ENCODE measurements at regions not wholly inside any gene's neighbourhood (a gene's known extent, or its start where the extent isn't known, plus 50 kb on each side); places are given as distances from the start of the nearest gene placed in this dataset.
A peak's percentile ranks its signal among the peaks of the same experiment; 100 is the strongest.

GRCh38 chr5:108637134-108637533, 110.6 kb upstream of the FER start:
- H3K4me3 ChIP-seq (ENCODE audit: insufficient read depth, low read depth, low read length) = no peak overlapping the region
- no peaks in the 10 kb centered on the region for H3K36me3 ChIP-seq (ENCODE audit: insufficient read depth, low read length)
- no peak overlapping the region for H3K4me2 ChIP-seq (ENCODE audit: low read length)
- Mint-ChIP-seq H3K4me1 (ENCODE audit: low read depth, unreplicated experiment) (peaks cover 4% of the 10 kb centered on the region), H3K27ac (ENCODE audit: unreplicated experiment) (no peak overlapping the region), H3K4me3 (ENCODE audit: unreplicated experiment) (no peak overlapping the region), H3K9me3 (ENCODE audit: unreplicated experiment) (no peaks in the 10 kb centered on the region), H3K27me3 (ENCODE audit: low read depth, unreplicated experiment) (no peaks in the 10 kb centered on the region), H3K36me3 (ENCODE audit: low read depth, unreplicated experiment) (no peaks in the 10 kb centered on the region)
- no peak overlapping the region for H2AFZ ChIP-seq (ENCODE audit: low read depth, low read length)
- peaks cover 4% of the 10 kb centered on the region for H3K4me1 ChIP-seq (ENCODE audit: insufficient read depth, low read length)
- H3K9ac ChIP-seq (ENCODE audit: low read length) = no peak overlapping the region
- FAIRE-seq = no peak
- H3K9me3 ChIP-seq (ENCODE audit: insufficient read depth, low read depth, low read length) = no peaks in the 10 kb centered on the region
- no peaks in the 10 kb centered on the region for H4K20me1 ChIP-seq (ENCODE audit: insufficient read depth, low read length)
- no peak for DNase-seq (ENCODE audit: low read depth)
- no peak overlapping the region for H3K27ac ChIP-seq (ENCODE audit: low read depth, low read length)
- H3K79me2 ChIP-seq (ENCODE audit: insufficient read depth, low read length) = no peaks in the 10 kb centered on the region
- H3K27me3 ChIP-seq (ENCODE audit: insufficient read depth, low read length) = no peaks in the 10 kb centered on the region
- no peak for TF ChIP-seq CTCF (IDR thresholded peaks at IDR 0.05; ENCODE audit: insufficient read depth, low read depth, low read length)
- no peak for TF ChIP-seq EZH2 (IDR thresholded peaks at IDR 0.05; ENCODE audit: insufficient read depth, low read length)

GRCh38 chr5:108636135-108636853, 111.4 kb upstream of the FER start:
- Mint-ChIP-seq H3K27me3 (ENCODE audit: low read depth, unreplicated experiment) (no peaks in the 10 kb centered on the region), H3K36me3 (ENCODE audit: low read depth, unreplicated experiment) (no peaks in the 10 kb centered on the region), H3K4me3 (ENCODE audit: unreplicated experiment) (no peak overlapping the region), H3K4me1 (ENCODE audit: low read depth, unreplicated experiment) (no peaks in the 10 kb centered on the region), H3K9me3 (ENCODE audit: unreplicated experiment) (no peaks in the 10 kb centered on the region), H3K27ac (ENCODE audit: unreplicated experiment) (no peak overlapping the region)
- DNase-seq (ENCODE audit: low read depth) (no peak), FAIRE-seq (no peak)
- no peaks in the 10 kb centered on the region for H3K36me3 ChIP-seq (ENCODE audit: insufficient read depth, low read length)
- H2AFZ ChIP-seq (ENCODE audit: low read depth, low read length) = no peak overlapping the region
- no peak overlapping the region for H3K27ac ChIP-seq (ENCODE audit: low read depth, low read length)
- H3K27me3 ChIP-seq (ENCODE audit: insufficient read depth, low read length) = no peaks in the 10 kb centered on the region
- H3K4me3 ChIP-seq (ENCODE audit: insufficient read depth, low read depth, low read length) = no peak overlapping the region
- TF ChIP-seq CTCF (IDR thresholded peaks at IDR 0.05; ENCODE audit: insufficient read depth, low read depth, low read length) (no peak), EZH2 (IDR thresholded peaks at IDR 0.05; ENCODE audit: insufficient read depth, low read length) (no peak)
- H3K9me3 ChIP-seq (ENCODE audit: insufficient read depth, low read depth, low read length) = no peaks in the 10 kb centered on the region
- no peaks in the 10 kb centered on the region for H3K4me1 ChIP-seq (ENCODE audit: insufficient read depth, low read length)
- H3K4me2 ChIP-seq (ENCODE audit: low read length) = no peak overlapping the region
- no peaks in the 10 kb centered on the region for H4K20me1 ChIP-seq (ENCODE audit: insufficient read depth, low read length)
- H3K79me2 ChIP-seq (ENCODE audit: insufficient read depth, low read length) = no peaks in the 10 kb centered on the region
- no peak overlapping the region for H3K9ac ChIP-seq (ENCODE audit: low read length)

GRCh38 chr5:108634617-108635288, 112.9 kb upstream of the FER start:
- H3K9me3 ChIP-seq (ENCODE audit: insufficient read depth, low read depth, low read length) = no peaks in the 10 kb centered on the region
- H3K4me2 ChIP-seq (ENCODE audit: low read length) = no peak overlapping the region
- no peaks in the 10 kb centered on the region for H3K4me1 ChIP-seq (ENCODE audit: insufficient read depth, low read length)
- Mint-ChIP-seq H3K9me3 (ENCODE audit: unreplicated experiment) (no peaks in the 10 kb centered on the region), H3K27ac (ENCODE audit: unreplicated experiment) (no peak overlapping the region), H3K4me1 (ENCODE audit: low read depth, unreplicated experiment) (no peaks in the 10 kb centered on the region), H3K36me3 (ENCODE audit: low read depth, unreplicated experiment) (no peaks in the 10 kb centered on the region), H3K27me3 (ENCODE audit: low read depth, unreplicated experiment) (no peaks in the 10 kb centered on the region), H3K4me3 (ENCODE audit: unreplicated experiment) (no peak overlapping the region)
- no peak for TF ChIP-seq EZH2 (IDR thresholded peaks at IDR 0.05; ENCODE audit: insufficient read depth, low read length)
- TF ChIP-seq CTCF (IDR thresholded peaks at IDR 0.05; ENCODE audit: insufficient read depth, low read depth, low read length) = no peak
- H4K20me1 ChIP-seq (ENCODE audit: insufficient read depth, low read length) = no peaks in the 10 kb centered on the region
- FAIRE-seq (peak; percentile 54), DNase-seq (ENCODE audit: low read depth) (no peak)
- no peak overlapping the region for H2AFZ ChIP-seq (ENCODE audit: low read depth, low read length)
- H3K27ac ChIP-seq (ENCODE audit: low read depth, low read length) = no peak overlapping the region
- H3K9ac ChIP-seq (ENCODE audit: low read length) = no peak overlapping the region
- no peaks in the 10 kb centered on the region for H3K27me3 ChIP-seq (ENCODE audit: insufficient read depth, low read length)
- no peaks in the 10 kb centered on the region for H3K36me3 ChIP-seq (ENCODE audit: insufficient read depth, low read length)
- H3K79me2 ChIP-seq (ENCODE audit: insufficient read depth, low read length) = no peaks in the 10 kb centered on the region
- no peak overlapping the region for H3K4me3 ChIP-seq (ENCODE audit: insufficient read depth, low read depth, low read length)

All from astrocyte (in vitro differentiated cells and primary cell).